ENCODE measurements at regions not wholly inside any gene's neighbourhood (a gene's known extent, or its start where the extent isn't known, plus 50 kb on each side); places are given as distances from the start of the nearest gene placed in this dataset.

DNA sequence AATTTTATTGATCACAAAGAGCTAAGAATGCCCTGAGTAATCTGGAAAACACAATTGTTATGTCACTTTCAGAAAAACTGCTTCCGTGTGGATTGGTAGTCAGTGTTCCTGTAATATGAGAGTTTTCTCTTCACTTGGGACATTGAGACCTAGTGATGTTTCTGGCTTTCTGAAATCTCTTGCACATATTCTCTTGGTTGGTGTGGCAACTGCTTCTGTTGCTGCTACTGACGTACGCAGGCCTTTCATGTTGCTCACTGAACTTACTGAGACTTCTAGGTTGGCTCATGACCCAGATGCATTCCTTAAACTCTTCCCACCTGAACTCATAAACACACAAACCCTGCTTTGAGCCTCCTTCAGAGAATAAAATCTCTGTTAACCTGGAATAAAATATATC is 175.0 kb upstream of the PFN2 start:
- H3K27me3 ChIP-seq: no peaks in the 10 kb centered on the region
- H3K4me3 ChIP-seq: no peak overlapping the region
- no peak for TF ChIP-seq POLR2A (IDR thresholded peaks at IDR 0.05)
- TF ChIP-seq, protein P1, sequence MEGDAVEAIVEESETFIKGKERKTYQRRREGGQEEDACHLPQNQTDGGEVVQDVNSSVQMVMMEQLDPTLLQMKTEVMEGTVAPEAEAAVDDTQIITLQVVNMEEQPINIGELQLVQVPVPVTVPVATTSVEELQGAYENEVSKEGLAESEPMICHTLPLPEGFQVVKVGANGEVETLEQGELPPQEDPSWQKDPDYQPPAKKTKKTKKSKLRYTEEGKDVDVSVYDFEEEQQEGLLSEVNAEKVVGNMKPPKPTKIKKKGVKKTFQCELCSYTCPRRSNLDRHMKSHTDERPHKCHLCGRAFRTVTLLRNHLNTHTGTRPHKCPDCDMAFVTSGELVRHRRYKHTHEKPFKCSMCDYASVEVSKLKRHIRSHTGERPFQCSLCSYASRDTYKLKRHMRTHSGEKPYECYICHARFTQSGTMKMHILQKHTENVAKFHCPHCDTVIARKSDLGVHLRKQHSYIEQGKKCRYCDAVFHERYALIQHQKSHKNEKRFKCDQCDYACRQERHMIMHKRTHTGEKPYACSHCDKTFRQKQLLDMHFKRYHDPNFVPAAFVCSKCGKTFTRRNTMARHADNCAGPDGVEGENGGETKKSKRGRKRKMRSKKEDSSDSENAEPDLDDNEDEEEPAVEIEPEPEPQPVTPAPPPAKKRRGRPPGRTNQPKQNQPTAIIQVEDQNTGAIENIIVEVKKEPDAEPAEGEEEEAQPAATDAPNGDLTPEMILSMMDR (IDR thresholded peaks at IDR 0.05): no peak
- TF ChIP-seq POLR2AphosphoS5 (IDR thresholded peaks at IDR 0.05; ENCODE audit: insufficient read depth in 1 of 2, low read depth in 1 of 2): no peak
- intact Hi-C loops (cut with DNase I): no loop called here
- no peaks in the 10 kb centered on the region for H3K36me3 ChIP-seq
- no peak overlapping the region for H3K27ac ChIP-seq
- no peak for DNase-seq (ENCODE audit: extremely low spot score in 2 of 2)
- no peaks in the 10 kb centered on the region for H3K4me1 ChIP-seq
- H3K9me3 ChIP-seq: no peaks in the 10 kb centered on the region

- Histone ChIP-seq H3K36me3 (no peaks in the 10 kb centered on the region), H3K27ac (no peak overlapping the region), H3K9me3 (no peaks in the 10 kb centered on the region), H3K4me3 (no peak overlapping the region), H3K27me3 (no peaks in the 10 kb centered on the region), H3K4me1 (no peaks in the 10 kb centered on the region)
- DNase-seq (ENCODE audit: extremely low spot score in 2 of 2): no peak
- no peak for TF ChIP-seq POLR2AphosphoS5 (IDR thresholded peaks at IDR 0.05; ENCODE audit: insufficient read depth in 1 of 2, low read depth in 1 of 2)
- TF ChIP-seq POLR2A (IDR thresholded peaks at IDR 0.05): no peak
- TF ChIP-seq, protein P1 (IDR thresholded peaks at IDR 0.05): no peak
- intact Hi-C loops (cut with DNase I): no loop called here
Observed at GRCh38 chr3:150144191-150144708, 173.6 kb upstream of the PFN2 start.

DNA sequence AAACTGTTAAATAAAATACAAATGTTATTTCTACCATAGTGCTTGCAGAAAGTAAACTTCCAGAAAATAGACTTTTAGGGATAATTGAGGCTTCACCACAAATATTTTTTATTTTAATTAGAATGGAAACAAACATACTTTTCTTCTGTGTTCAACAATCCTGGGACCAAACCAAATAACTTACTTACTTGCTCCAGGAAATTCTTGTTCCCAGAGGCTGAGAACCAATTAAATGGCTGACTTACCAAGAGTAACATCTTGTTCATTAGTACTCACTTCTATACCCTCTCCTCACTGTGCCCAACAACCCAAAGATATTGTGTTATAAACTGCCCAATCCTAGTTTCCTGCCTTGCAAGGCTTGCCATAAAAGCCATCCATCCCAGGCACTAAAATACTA is 172.2 kb upstream of the PFN2 start:
- H3K36me3 ChIP-seq: no peaks in the 10 kb centered on the region
- H3K27me3 ChIP-seq: no peaks in the 10 kb centered on the region
- H3K4me3 ChIP-seq: no peak overlapping the region
- intact Hi-C loops (cut with DNase I): no loop called here
- TF ChIP-seq, protein P1 (IDR thresholded peaks at IDR 0.05): no peak
- TF ChIP-seq POLR2A (IDR thresholded peaks at IDR 0.05): no peak
- no peak overlapping the region for H3K27ac ChIP-seq
- H3K9me3 ChIP-seq: no peaks in the 10 kb centered on the region
- no peak for DNase-seq (ENCODE audit: extremely low spot score in 2 of 2)
- H3K4me1 ChIP-seq: no peaks in the 10 kb centered on the region

DNA sequence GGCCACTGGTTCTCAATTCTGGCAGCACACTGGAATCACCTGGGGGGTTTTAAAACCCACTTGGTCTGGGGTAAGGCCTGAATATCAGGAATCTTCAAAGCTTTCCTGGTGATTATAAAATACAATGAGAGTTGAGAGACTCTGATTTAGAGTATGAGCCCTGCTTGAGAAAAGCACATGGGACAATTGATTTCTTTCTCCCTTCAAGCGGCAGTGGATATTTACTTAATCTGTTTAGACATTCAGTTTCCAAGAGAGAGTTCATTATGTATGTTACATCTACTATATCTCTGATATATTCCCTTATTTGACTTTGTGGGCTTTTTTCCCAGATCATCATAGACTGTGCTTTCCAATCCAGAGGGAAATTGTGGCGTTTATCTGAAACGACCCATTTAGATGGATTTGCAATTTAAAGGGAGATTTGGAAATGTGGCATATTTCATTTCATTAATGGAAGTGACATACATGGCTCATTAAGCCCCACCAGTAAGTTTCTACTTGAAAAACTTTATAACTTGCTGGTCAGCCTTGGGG is 171.2 kb upstream of the PFN2 start:
- Histone ChIP-seq H3K27me3 (no peaks in the 10 kb centered on the region), H3K9me3 (no peaks in the 10 kb centered on the region), H3K36me3 (no peaks in the 10 kb centered on the region), H3K4me3 (no peak overlapping the region), H3K27ac (no peak overlapping the region), H3K4me1 (no peaks in the 10 kb centered on the region)
- intact Hi-C loops (cut with DNase I): no loop called here
- TF ChIP-seq, protein P1 (IDR thresholded peaks at IDR 0.05): no peak
- no peak for TF ChIP-seq POLR2A (IDR thresholded peaks at IDR 0.05)
- TF ChIP-seq POLR2AphosphoS5 (IDR thresholded peaks at IDR 0.05; ENCODE audit: insufficient read depth in 1 of 2, low read depth in 1 of 2): no peak
- DNase-seq (ENCODE audit: extremely low spot score in 2 of 2): no peak

GRCh38 chr3:150140614-150141321 is 170.1 kb upstream of the PFN2 start:
- no peak for DNase-seq (ENCODE audit: extremely low spot score in 2 of 2)
- Histone ChIP-seq H3K27ac (no peak overlapping the region), H3K9me3 (no peaks in the 10 kb centered on the region), H3K27me3 (no peaks in the 10 kb centered on the region), H3K4me3 (no peak overlapping the region), H3K36me3 (no peaks in the 10 kb centered on the region), H3K4me1 (no peaks in the 10 kb centered on the region)
- intact Hi-C loops (cut with DNase I): no loop called here
- TF ChIP-seq, protein P1 (IDR thresholded peaks at IDR 0.05): no peak
- TF ChIP-seq POLR2AphosphoS5 (IDR thresholded peaks at IDR 0.05; ENCODE audit: insufficient read depth in 1 of 2, low read depth in 1 of 2) (no peak), POLR2A (IDR thresholded peaks at IDR 0.05) (no peak)
